HCT116 (cell line): ENCODE measurements at regions not wholly inside any gene's neighbourhood (a gene's known extent, or its start where the extent isn't known, plus 50 kb on each side); places are given as distances from the start of the nearest gene placed in this dataset.

ENCODE experiments used
- CTCF ChIP-seq, 3 experiments: fragments of 200-600 bp in 1 of 3; sonication (generic) in 1 of 3; IDR thresholded peaks in 2 of 3; conservative IDR thresholded peaks in 1 of 3; 2 replicates each; pipeline ENCODE4 v1.5.1; 2012 to 2017; ENCODE audit warnings: low read depth in 2 of 3, low read length in 2 of 3, antibody characterized with exemption in 1 of 3, borderline replicate concordance in 1 of 3, control low read depth in 1 of 3, mild to moderate bottlenecking in 1 of 3, mixed read lengths in 1 of 3, mixed run types in 1 of 3, moderate library complexity in 1 of 3; ENCODE audit not compliant: insufficient read depth in 1 of 3
- EZH2 ChIP-seq: fragments of 200-600 bp; sonication (generic); IDR thresholded peaks from 2 replicates; pipeline ENCODE4 v1.6.1; 2017; ENCODE audit warnings: antibody characterized with exemption, mixed run types
- FOSL1 ChIP-seq: IDR thresholded peaks from 2 replicates; pipeline ENCODE4 v1.6.1; 2012; ENCODE audit warnings: low read depth
- JUND ChIP-seq: IDR thresholded peaks from 2 replicates; pipeline ENCODE4 v1.6.1; 2012
- SP1 ChIP-seq: IDR thresholded peaks from 2 replicates; pipeline ENCODE4 v1.6.1; 2012; ENCODE audit warnings: low read depth
- TF ChIP-seq, protein P1 (sequence below): IDR thresholded peaks from 2 replicates; pipeline ENCODE4 v1.6.1; 2012; ENCODE audit warnings: low read depth

DNA sequence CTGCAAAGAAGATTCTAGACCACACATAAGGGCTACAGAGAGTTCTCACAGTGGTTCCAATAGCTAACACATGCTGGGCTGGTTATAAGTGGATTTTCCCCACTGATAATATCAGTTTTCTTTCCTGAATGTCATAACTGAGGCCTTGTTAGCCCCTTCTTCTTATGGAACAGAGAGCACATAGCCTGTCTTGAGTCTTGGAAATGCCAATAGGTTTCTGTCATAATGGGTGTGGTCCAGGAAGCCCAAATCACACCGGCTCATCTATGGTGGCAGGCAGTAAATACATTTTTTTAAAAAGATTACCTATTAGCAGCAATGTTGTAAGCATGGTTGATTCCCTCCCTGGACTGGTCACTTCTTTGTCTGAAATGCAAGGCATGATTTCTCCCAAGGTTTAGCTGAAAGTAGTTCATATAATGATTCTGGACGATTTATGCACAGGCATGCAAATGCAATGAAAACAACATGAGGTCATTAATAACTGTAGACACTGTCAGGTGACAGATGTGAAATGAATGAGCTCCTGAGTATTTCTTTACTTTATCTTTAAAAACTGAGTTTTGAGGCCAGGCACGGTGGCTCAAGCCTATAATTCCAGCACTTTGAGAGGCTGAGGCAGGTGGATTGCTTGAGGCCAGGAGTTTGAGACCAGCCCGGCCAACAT is 67.2 kb upstream of the ATP2C1 start:
- TF ChIP-seq, protein P1, sequence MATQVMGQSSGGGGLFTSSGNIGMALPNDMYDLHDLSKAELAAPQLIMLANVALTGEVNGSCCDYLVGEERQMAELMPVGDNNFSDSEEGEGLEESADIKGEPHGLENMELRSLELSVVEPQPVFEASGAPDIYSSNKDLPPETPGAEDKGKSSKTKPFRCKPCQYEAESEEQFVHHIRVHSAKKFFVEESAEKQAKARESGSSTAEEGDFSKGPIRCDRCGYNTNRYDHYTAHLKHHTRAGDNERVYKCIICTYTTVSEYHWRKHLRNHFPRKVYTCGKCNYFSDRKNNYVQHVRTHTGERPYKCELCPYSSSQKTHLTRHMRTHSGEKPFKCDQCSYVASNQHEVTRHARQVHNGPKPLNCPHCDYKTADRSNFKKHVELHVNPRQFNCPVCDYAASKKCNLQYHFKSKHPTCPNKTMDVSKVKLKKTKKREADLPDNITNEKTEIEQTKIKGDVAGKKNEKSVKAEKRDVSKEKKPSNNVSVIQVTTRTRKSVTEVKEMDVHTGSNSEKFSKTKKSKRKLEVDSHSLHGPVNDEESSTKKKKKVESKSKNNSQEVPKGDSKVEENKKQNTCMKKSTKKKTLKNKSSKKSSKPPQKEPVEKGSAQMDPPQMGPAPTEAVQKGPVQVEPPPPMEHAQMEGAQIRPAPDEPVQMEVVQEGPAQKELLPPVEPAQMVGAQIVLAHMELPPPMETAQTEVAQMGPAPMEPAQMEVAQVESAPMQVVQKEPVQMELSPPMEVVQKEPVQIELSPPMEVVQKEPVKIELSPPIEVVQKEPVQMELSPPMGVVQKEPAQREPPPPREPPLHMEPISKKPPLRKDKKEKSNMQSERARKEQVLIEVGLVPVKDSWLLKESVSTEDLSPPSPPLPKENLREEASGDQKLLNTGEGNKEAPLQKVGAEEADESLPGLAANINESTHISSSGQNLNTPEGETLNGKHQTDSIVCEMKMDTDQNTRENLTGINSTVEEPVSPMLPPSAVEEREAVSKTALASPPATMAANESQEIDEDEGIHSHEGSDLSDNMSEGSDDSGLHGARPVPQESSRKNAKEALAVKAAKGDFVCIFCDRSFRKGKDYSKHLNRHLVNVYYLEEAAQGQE, result no peak
- no peak for TF ChIP-seq FOSL1
- TF ChIP-seq CTCF (IDR thresholded peaks at IDR 0.05 in 2 of 3, conservative IDR thresholded peaks at IDR 0.05 in 1 of 3; ENCODE audit: borderline replicate concordance in 1 of 3, insufficient read depth in 1 of 3, low read depth in 2 of 3, low read length in 2 of 3), result no peak
- no peak for TF ChIP-seq SP1
- TF ChIP-seq JUND, result no peak
- TF ChIP-seq EZH2, result no peak
